GM23338 (cell line): ENCODE measurements at regions not wholly inside any gene's neighbourhood (a gene's known extent, or its start where the extent isn't known, plus 50 kb on each side); places are given as distances from the start of the nearest gene placed in this dataset.

Source experiments
- ATAC-seq: fragments of 200-7000 bp; cut with Tn5 transposase; 3 replicates; pipeline ENCODE4 v1.9.1; 2020
- DNase-seq: peaks from one replicate; pipeline ENCODE4 v3.0.0-alpha.2; 2015; ENCODE audit warnings: low spot score
- H2AFZ ChIP-seq: fragments of 200-600 bp; sonication (generic); 2 replicates; pipeline ENCODE4 v1.8.0; 2016; ENCODE audit warnings: antibody characterized with exemption, mild to moderate bottlenecking, moderate library complexity
- H3F3A ChIP-seq: fragments of 200-600 bp; sonication (generic); replicated peaks from 2 replicates; pipeline ENCODE4 v1.8.0; 2017; ENCODE audit warnings: antibody characterized with exemption, mixed run types, low read depth
- H3K27ac ChIP-seq: fragments of 200-600 bp; sonication (generic); 2 replicates; pipeline ENCODE4 v1.6.1; 2016; ENCODE audit warnings: low read depth
- H3K27me3 ChIP-seq: fragments of 200-600 bp; sonication (generic); 2 replicates; pipeline ENCODE4 v1.8.0; 2016; ENCODE audit warnings: mild to moderate bottlenecking, mixed run types, moderate library complexity; ENCODE audit not compliant: insufficient read depth
- H3K36me3 ChIP-seq: fragments of 200-600 bp; sonication (generic); 2 replicates; pipeline ENCODE4 v1.8.0; 2016; ENCODE audit warnings: mild to moderate bottlenecking; ENCODE audit not compliant: insufficient read depth
- H3K4me1 ChIP-seq: fragments of 200-600 bp; sonication (generic); 2 replicates; pipeline ENCODE4 v1.8.0; 2016; ENCODE audit warnings: mild to moderate bottlenecking, moderate library complexity; ENCODE audit not compliant: insufficient read depth
- H3K4me2 ChIP-seq: fragments of 200-600 bp; sonication (generic); 2 replicates; pipeline ENCODE4 v1.7.1; 2017; ENCODE audit warnings: mixed run types
- H3K4me3 ChIP-seq: fragments of 200-600 bp; sonication (generic); 2 replicates; pipeline ENCODE4 v1.6.1; 2016; ENCODE audit warnings: mixed run types
- H3K79me2 ChIP-seq: fragments of 200-600 bp; sonication (generic); replicated peaks from 2 replicates; pipeline ENCODE4 v1.8.0; 2017; ENCODE audit warnings: mild to moderate bottlenecking; ENCODE audit not compliant: insufficient read depth
- H3K9me2 ChIP-seq: fragments of 200-600 bp; sonication (generic); 2 replicates; pipeline ENCODE4 v1.8.0; 2017; ENCODE audit not compliant: insufficient read depth
- H4K20me1 ChIP-seq: fragments of 200-600 bp; sonication (generic); replicated peaks from 2 replicates; pipeline ENCODE4 v1.8.0; 2017; ENCODE audit warnings: mild to moderate bottlenecking; ENCODE audit not compliant: insufficient read depth
- H3K27ac Mint-ChIP-seq: 2 replicates; pipeline ENCODE4 v1.8.0; 2020; ENCODE audit warnings: inconsistent platforms, mild to moderate bottlenecking, moderate library complexity, mixed read lengths
- H3K27me3 Mint-ChIP-seq: 3 replicates; pipeline ENCODE4 v1.8.0; 2022; ENCODE audit warnings: low read depth, mild to moderate bottlenecking, moderate library complexity, mixed read lengths, inconsistent platforms; ENCODE audit not compliant: insufficient read depth, poor library complexity
- H3K36me3 Mint-ChIP-seq: 3 replicates; pipeline ENCODE4 v1.8.0; 2021; ENCODE audit warnings: low read depth, mild to moderate bottlenecking, inconsistent platforms, moderate library complexity, mixed read lengths
- H3K4me1 Mint-ChIP-seq: 3 replicates; pipeline ENCODE4 v1.8.0; 2020; ENCODE audit warnings: mild to moderate bottlenecking, inconsistent platforms, mixed read lengths
- H3K4me3 Mint-ChIP-seq: 3 replicates; pipeline ENCODE4 v1.8.0; 2021; ENCODE audit warnings: moderate library complexity, mild to moderate bottlenecking, inconsistent platforms, mixed read lengths
- H3K9me3 Mint-ChIP-seq: 3 replicates; pipeline ENCODE4 v1.8.0; 2020; ENCODE audit warnings: moderate library complexity, mild to moderate bottlenecking, inconsistent platforms, mixed read lengths
- CREB1 ChIP-seq: fragments of 250-450 bp; sonication (Bioruptor Pico); IDR thresholded peaks from 2 replicates; pipeline ENCODE4 v1.5.0; 2020; ENCODE audit warnings: low read depth, mild to moderate bottlenecking, moderate library complexity
- EZH2 ChIP-seq: fragments of 200-600 bp; sonication (generic); IDR thresholded peaks from one replicate; pipeline ENCODE4 v1.8.0; 2017; ENCODE audit warnings: antibody characterized with exemption, mild to moderate bottlenecking, low read depth; ENCODE audit not compliant: unreplicated experiment
- EZH2phosphoT487 ChIP-seq: fragments of 200-600 bp; sonication (generic); IDR thresholded peaks from one replicate; pipeline ENCODE4 v1.8.1; 2018; ENCODE audit warnings: antibody characterized with exemption; ENCODE audit not compliant: unreplicated experiment
- JUNB ChIP-seq: IDR thresholded peaks from one replicate; pipeline ENCODE4 v1.6.1; 2016; ENCODE audit warnings: antibody characterized with exemption; ENCODE audit not compliant: unreplicated experiment
- NANOG ChIP-seq: IDR thresholded peaks from 2 replicates; pipeline ENCODE4 v1.6.1; 2016; ENCODE audit warnings: antibody characterized with exemption, borderline replicate concordance
- POLR2AphosphoS5 ChIP-seq: IDR thresholded peaks from 2 replicates; pipeline ENCODE4 v1.6.1; 2016; ENCODE audit warnings: antibody characterized with exemption, low read depth
- STAT1 ChIP-seq: IDR thresholded peaks from one replicate; pipeline ENCODE4 v1.6.1; 2016; ENCODE audit warnings: antibody characterized with exemption; ENCODE audit not compliant: unreplicated experiment
- ZNF114 ChIP-seq: fragments of 250-450 bp; sonication (Bioruptor Pico); IDR thresholded peaks from 2 replicates; pipeline ENCODE4 v1.5.0; 2020; ENCODE audit warnings: mild to moderate bottlenecking, moderate library complexity
- ZNF331 ChIP-seq: fragments of 250-450 bp; sonication (Bioruptor Pico); IDR thresholded peaks from 2 replicates; pipeline ENCODE4 v1.5.0; 2020; ENCODE audit warnings: low read depth, mild to moderate bottlenecking, moderate library complexity
- TF ChIP-seq, protein P1 (sequence below): fragments of 250-450 bp; sonication (Bioruptor Pico); IDR thresholded peaks from 2 replicates; pipeline ENCODE4 v1.5.0; 2020; ENCODE audit warnings: mild to moderate bottlenecking, moderate library complexity
- TF ChIP-seq, protein P2 (sequence below), 2 experiments: fragments of 200-600 bp in 1 of 2; sonication (generic) in 1 of 2; conservative IDR thresholded peaks; 2 replicates each; pipeline versions ENCODE4 v1.5.1 to v1.6.1; 2016 to 2017; ENCODE audit warnings: antibody characterized with exemption in 2 of 2, low read depth in 2 of 2, mild to moderate bottlenecking in 2 of 2, moderate library complexity in 1 of 2
- TF ChIP-seq, protein P3 (sequence below): IDR thresholded peaks from 2 replicates; pipeline ENCODE4 v1.6.1; 2016; ENCODE audit warnings: antibody characterized with exemption

DNA sequence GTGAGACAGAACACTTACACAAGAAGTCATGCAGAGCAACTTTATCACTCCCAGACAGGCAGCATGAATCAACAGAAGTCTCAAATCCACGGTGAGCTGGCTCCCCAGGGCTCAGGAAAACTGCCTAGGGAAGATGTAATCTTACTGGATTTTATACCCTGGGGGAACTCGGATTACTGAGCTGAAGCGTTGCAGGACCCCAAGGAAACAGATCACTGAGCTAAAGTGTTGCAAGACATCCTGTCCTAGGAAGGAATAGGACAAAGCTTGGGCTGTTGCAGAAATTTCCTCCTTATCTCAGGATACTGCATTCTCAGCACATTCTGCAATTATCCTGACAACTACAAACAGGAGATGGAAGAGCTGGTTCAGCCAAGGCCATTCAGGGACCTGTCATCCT, 224.8 kb downstream of the TFAP2A start (continued):
- no peak for TF ChIP-seq EZH2
- no peak for TF ChIP-seq ZNF114
- TF ChIP-seq NANOG, result no peak
- TF ChIP-seq STAT1, result no peak

DNA sequence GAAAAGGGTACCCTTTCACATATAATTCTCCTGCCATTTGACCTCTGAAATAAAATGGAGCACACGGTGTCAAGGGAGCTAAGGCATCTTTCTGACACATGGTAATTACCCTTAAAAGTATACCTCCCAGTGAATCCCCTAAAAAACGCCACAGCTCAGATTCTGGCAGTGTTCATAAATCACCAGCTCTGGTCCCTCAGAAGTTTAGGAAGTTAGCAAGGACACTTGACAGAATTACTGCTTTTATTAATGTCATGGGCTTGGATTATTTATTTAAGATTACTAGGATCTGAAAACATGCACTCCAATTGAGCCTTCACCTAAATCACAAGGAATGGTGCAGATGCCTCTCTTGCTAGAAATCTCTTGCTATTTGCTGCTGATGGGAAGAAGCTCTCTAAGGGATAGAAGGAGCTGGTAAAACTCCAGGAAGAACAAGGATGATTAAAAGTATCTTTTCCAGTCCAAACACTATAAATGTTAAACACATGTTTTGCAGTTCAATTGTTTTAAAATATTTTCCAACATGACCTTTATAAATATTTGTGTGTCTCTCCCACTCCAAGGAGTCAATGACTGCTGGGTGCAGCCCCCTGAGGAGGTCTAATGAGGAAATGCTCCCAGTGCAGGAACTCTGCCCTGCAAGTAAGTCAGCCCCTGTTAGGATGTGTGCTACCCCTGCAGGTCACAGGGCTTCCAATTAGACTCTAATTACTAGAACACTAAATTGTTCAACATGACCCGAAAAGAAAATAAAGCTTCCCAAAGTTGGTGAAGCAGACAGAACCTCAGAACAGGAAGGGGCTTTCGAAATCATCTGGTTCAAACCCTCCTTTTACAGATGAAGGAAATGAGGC, 230.3 kb downstream of the TFAP2A start:
- H3K27ac Mint-ChIP-seq, result no peak overlapping the region
- Histone ChIP-seq H3K27ac (no peak overlapping the region), H3K4me1 (no peaks in the 10 kb centered on the region), H3K36me3 (no peaks in the 10 kb centered on the region), H4K20me1 (no peaks in the 10 kb centered on the region), H3K9me2 (peaks cover 9% of the 10 kb centered on the region), H3F3A (no peaks in the 10 kb centered on the region), H3K4me3 (no peak overlapping the region), H3K27me3 (no peaks in the 10 kb centered on the region), H3K4me2 (no peak overlapping the region), H2AFZ (peak overlapping the region; percentile 81; the same call in 1 of the 2 replicates), H3K79me2 (no peaks in the 10 kb centered on the region)
- DNase-seq (no peak), ATAC-seq (no peak)
- peaks cover 2% of the 10 kb centered on the region for H3K27me3 Mint-ChIP-seq
- H3K4me3 Mint-ChIP-seq, result no peak overlapping the region
- no peaks in the 10 kb centered on the region for H3K4me1 Mint-ChIP-seq
- no peaks in the 10 kb centered on the region for H3K9me3 Mint-ChIP-seq
- no peaks in the 10 kb centered on the region for H3K36me3 Mint-ChIP-seq
- no peak for TF ChIP-seq EZH2phosphoT487
- no peak for TF ChIP-seq POLR2AphosphoS5
- TF ChIP-seq EZH2, result no peak
- TF ChIP-seq, protein P1, sequence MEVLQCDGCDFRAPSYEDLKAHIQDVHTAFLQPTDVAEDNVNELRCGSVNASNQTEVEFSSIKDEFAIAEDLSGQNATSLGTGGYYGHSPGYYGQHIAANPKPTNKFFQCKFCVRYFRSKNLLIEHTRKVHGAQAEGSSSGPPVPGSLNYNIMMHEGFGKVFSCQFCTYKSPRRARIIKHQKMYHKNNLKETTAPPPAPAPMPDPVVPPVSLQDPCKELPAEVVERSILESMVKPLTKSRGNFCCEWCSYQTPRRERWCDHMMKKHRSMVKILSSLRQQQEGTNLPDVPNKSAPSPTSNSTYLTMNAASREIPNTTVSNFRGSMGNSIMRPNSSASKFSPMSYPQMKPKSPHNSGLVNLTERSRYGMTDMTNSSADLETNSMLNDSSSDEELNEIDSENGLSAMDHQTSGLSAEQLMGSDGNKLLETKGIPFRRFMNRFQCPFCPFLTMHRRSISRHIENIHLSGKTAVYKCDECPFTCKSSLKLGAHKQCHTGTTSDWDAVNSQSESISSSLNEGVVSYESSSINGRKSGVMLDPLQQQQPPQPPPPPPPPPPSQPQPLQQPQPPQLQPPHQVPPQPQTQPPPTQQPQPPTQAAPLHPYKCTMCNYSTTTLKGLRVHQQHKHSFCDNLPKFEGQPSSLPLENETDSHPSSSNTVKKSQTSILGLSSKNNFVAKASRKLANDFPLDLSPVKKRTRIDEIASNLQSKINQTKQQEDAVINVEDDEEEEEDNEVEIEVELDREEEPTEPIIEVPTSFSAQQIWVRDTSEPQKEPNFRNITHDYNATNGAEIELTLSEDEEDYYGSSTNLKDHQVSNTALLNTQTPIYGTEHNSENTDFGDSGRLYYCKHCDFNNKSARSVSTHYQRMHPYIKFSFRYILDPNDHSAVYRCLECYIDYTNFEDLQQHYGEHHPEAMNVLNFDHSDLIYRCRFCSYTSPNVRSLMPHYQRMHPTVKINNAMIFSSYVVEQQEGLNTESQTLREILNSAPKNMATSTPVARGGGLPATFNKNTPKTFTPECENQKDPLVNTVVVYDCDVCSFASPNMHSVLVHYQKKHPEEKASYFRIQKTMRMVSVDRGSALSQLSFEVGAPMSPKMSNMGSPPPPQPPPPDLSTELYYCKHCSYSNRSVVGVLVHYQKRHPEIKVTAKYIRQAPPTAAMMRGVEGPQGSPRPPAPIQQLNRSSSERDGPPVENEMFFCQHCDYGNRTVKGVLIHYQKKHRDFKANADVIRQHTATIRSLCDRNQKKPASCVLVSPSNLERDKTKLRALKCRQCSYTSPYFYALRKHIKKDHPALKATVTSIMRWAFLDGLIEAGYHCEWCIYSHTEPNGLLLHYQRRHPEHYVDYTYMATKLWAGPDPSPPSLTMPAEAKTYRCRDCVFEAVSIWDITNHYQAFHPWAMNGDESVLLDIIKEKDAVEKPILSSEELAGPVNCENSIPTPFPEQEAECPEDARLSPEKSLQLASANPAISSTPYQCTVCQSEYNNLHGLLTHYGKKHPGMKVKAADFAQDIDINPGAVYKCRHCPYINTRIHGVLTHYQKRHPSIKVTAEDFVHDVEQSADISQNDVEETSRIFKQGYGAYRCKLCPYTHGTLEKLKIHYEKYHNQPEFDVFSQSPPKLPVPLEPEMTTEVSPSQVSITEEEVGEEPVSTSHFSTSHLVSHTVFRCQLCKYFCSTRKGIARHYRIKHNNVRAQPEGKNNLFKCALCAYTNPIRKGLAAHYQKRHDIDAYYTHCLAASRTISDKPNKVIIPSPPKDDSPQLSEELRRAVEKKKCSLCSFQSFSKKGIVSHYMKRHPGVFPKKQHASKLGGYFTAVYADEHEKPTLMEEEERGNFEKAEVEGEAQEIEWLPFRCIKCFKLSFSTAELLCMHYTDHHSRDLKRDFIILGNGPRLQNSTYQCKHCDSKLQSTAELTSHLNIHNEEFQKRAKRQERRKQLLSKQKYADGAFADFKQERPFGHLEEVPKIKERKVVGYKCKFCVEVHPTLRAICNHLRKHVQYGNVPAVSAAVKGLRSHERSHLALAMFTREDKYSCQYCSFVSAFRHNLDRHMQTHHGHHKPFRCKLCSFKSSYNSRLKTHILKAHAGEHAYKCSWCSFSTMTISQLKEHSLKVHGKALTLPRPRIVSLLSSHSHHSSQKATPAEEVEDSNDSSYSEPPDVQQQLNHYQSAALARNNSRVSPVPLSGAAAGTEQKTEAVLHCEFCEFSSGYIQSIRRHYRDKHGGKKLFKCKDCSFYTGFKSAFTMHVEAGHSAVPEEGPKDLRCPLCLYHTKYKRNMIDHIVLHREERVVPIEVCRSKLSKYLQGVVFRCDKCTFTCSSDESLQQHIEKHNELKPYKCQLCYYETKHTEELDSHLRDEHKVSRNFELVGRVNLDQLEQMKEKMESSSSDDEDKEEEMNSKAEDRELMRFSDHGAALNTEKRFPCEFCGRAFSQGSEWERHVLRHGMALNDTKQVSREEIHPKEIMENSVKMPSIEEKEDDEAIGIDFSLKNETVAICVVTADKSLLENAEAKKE (CRISPR knock-in tag), result no peak
- TF ChIP-seq, protein P2, sequence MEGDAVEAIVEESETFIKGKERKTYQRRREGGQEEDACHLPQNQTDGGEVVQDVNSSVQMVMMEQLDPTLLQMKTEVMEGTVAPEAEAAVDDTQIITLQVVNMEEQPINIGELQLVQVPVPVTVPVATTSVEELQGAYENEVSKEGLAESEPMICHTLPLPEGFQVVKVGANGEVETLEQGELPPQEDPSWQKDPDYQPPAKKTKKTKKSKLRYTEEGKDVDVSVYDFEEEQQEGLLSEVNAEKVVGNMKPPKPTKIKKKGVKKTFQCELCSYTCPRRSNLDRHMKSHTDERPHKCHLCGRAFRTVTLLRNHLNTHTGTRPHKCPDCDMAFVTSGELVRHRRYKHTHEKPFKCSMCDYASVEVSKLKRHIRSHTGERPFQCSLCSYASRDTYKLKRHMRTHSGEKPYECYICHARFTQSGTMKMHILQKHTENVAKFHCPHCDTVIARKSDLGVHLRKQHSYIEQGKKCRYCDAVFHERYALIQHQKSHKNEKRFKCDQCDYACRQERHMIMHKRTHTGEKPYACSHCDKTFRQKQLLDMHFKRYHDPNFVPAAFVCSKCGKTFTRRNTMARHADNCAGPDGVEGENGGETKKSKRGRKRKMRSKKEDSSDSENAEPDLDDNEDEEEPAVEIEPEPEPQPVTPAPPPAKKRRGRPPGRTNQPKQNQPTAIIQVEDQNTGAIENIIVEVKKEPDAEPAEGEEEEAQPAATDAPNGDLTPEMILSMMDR (conservative IDR thresholded peaks at IDR 0.05; ENCODE audit: low read depth in 2 of 2), result no peak
- TF ChIP-seq STAT1, result no peak
- TF ChIP-seq, protein P3, sequence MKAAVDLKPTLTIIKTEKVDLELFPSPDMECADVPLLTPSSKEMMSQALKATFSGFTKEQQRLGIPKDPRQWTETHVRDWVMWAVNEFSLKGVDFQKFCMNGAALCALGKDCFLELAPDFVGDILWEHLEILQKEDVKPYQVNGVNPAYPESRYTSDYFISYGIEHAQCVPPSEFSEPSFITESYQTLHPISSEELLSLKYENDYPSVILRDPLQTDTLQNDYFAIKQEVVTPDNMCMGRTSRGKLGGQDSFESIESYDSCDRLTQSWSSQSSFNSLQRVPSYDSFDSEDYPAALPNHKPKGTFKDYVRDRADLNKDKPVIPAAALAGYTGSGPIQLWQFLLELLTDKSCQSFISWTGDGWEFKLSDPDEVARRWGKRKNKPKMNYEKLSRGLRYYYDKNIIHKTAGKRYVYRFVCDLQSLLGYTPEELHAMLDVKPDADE, result no peak
- TF ChIP-seq CREB1 (CRISPR knock-in tag), result no peak
- no peak for TF ChIP-seq ZNF331
- no peak for TF ChIP-seq ZNF114
- no peak for TF ChIP-seq NANOG
- no peak for TF ChIP-seq JUNB
